B cell (primary cell): ENCODE measurements at regions not wholly inside any gene's neighbourhood (a gene's known extent, or its start where the extent isn't known, plus 50 kb on each side); places are given as distances from the start of the nearest gene placed in this dataset.

Experiments
- ATAC-seq: fragments of 200-7000 bp; cut with Tn5 transposase; one replicate; pipeline ENCODE4 v1.10.0; 2021; ENCODE audit warnings: low read depth, mild to moderate bottlenecking, moderate number of reproducible peaks, moderate library complexity
- CTCF ChIA-PET: fragments of 350-600 bp; sonication (Branson Sonifier 250); formaldehyde crosslinking; loops from one replicate; lab custom pipeline; 2021; ENCODE audit warnings: antibody characterized with exemption, inconsistent platforms; lab: Charles Lee
- POLR2A ChIA-PET: fragments of 350-600 bp; sonication (Branson Sonifier 250); formaldehyde crosslinking; loops from one replicate; lab custom pipeline; 2021; ENCODE audit warnings: antibody characterized with exemption; lab: Charles Lee
- DNase-seq: peaks from one replicate; pipeline ENCODE4 v3.0.0; 2013
- H2AFZ ChIP-seq: 2 replicates; pipeline ENCODE4 v1.6.1; 2012; ENCODE audit warnings: mild to moderate bottlenecking, low read depth, low read length; ENCODE audit not compliant: insufficient read depth, poor library complexity, severe bottlenecking
- H3K27ac ChIP-seq, 2 donors: 1 replicate in 1 of 2; 2 replicates in 1 of 2; pipeline ENCODE4 v1.5.1; 2012 to 2013; ENCODE audit warnings: low read length in 2 of 2, mild to moderate bottlenecking in 2 of 2, moderate library complexity in 1 of 2
- H3K27me3 ChIP-seq, 4 experiments: fragments of 200-600 bp in 1 of 4; sonication (generic) in 1 of 4; replicated peaks in 1 of 4; 1 replicate in 2 of 4; 2 replicates in 2 of 4; pipeline versions ENCODE4 v1.6.1 to v1.7.0; 2013 to 2016; ENCODE audit warnings: low read length in 3 of 4, mild to moderate bottlenecking in 2 of 4, mixed read lengths in 1 of 4, moderate library complexity in 1 of 4; ENCODE audit not compliant: insufficient read depth in 4 of 4, control insufficient read depth in 3 of 4; ENCODE audit errors: control extremely low read depth in 1 of 4
- H3K36me3 ChIP-seq, 2 experiments: replicated peaks in 1 of 2; 1 replicate in 1 of 2; 2 replicates in 1 of 2; pipeline versions ENCODE4 v1.6.1 to v1.7.1; 2013; ENCODE audit warnings: low read length in 1 of 2; ENCODE audit not compliant: insufficient read depth in 2 of 2, control insufficient read depth in 1 of 2; ENCODE audit errors: control extremely low read depth in 1 of 2, extremely low read depth in 1 of 2
- H3K4me1 ChIP-seq, 2 donors: fragments of 200-600 bp in 1 of 2; sonication (generic) in 1 of 2; 1 replicate in 1 of 2; 2 replicates in 1 of 2; pipeline versions ENCODE4 v1.5.1 to v1.6.1; 2013 to 2017; ENCODE audit warnings: low read length in 2 of 2; ENCODE audit not compliant: control insufficient read depth in 2 of 2, insufficient read depth in 2 of 2
- H3K4me2 ChIP-seq: replicated peaks from 2 replicates; pipeline ENCODE3; 2012; ENCODE audit warnings: mild to moderate bottlenecking, low read depth, low read length; ENCODE audit not compliant: poor library complexity, severe bottlenecking
- H3K4me3 ChIP-seq, 5 experiments: fragments of 200-600 bp in 1 of 5; sonication (generic) in 1 of 5; 1 replicate in 3 of 5; 2 replicates in 2 of 5; pipeline versions ENCODE4 v1.5.1 to v1.7.0; 2011 to 2016; ENCODE audit warnings: low read length in 4 of 5, mild to moderate bottlenecking in 4 of 5, low read depth in 2 of 5, control low read depth in 1 of 5, moderate library complexity in 1 of 5; ENCODE audit not compliant: insufficient read depth in 1 of 5; ENCODE audit errors: control extremely low read depth in 1 of 5, extremely low read depth in 1 of 5
- H3K79me2 ChIP-seq: fragments of 200-600 bp; sonication (generic); one replicate; pipeline ENCODE4 v1.6.0; 2016; ENCODE audit warnings: low read length; ENCODE audit not compliant: control insufficient read depth, insufficient read depth
- H3K9ac ChIP-seq: fragments of 200-600 bp; sonication (generic); 2 replicates; pipeline ENCODE4 v1.6.1; 2017; ENCODE audit warnings: mild to moderate bottlenecking, low read length, moderate library complexity
- H3K9me3 ChIP-seq, 3 donors: one replicate each; pipeline versions ENCODE4 v1.6.1 to v1.7.1; 2013; ENCODE audit warnings: low read length in 2 of 3; ENCODE audit not compliant: control insufficient read depth in 2 of 3, insufficient read depth in 1 of 3; ENCODE audit errors: control extremely low read depth in 1 of 3
- H4K20me1 ChIP-seq: 2 replicates; pipeline ENCODE4 v1.6.0; 2012; ENCODE audit warnings: mild to moderate bottlenecking, low read length; ENCODE audit not compliant: insufficient read depth, control insufficient read depth, poor library complexity, severe bottlenecking
- H3K27ac Mint-ChIP-seq: one replicate; pipeline ENCODE4 v1.8.0; 2021; ENCODE audit warnings: mixed read lengths
- H3K27me3 Mint-ChIP-seq: one replicate; pipeline ENCODE4 v1.8.0; 2021; ENCODE audit warnings: mixed read lengths
- H3K4me1 Mint-ChIP-seq: one replicate; pipeline ENCODE4 v1.8.0; 2021; ENCODE audit warnings: mixed read lengths
- H3K4me3 Mint-ChIP-seq: one replicate; pipeline ENCODE4 v1.8.0; 2021; ENCODE audit warnings: mixed read lengths
- H3K9me3 Mint-ChIP-seq: one replicate; pipeline ENCODE4 v1.8.0; 2022; ENCODE audit warnings: mixed read lengths; ENCODE audit not compliant: insufficient read depth
- EZH2 ChIP-seq: IDR thresholded peaks from 2 replicates; pipeline ENCODE4 v1.6.1; 2012; ENCODE audit warnings: borderline replicate concordance, low read depth, mild to moderate bottlenecking, moderate library complexity, low read length; ENCODE audit not compliant: insufficient read depth, poor library complexity, severe bottlenecking
- WGBS: methylation state at CpG from one replicate; pipeline ENCODE4 v1.1.5; 2013; ENCODE audit warnings: missing lambda C conversion rate; ENCODE audit not compliant: insufficient coverage; 5-methylcytosine and 5-hydroxymethylcytosine counted together
- intact Hi-C: fragments of 100-400 bp; cut with micrococcal nuclease; formaldehyde crosslinking; loops from one replicate; pipeline ENCODE4 v1.10.0; 2022
- TF ChIP-seq, protein P1 (sequence below): fragments of 200-600 bp; IDR thresholded peaks from one replicate; pipeline ENCODE4 v1.8.0; 2022; ENCODE audit warnings: antibody characterized with exemption, mild to moderate bottlenecking

DNA sequence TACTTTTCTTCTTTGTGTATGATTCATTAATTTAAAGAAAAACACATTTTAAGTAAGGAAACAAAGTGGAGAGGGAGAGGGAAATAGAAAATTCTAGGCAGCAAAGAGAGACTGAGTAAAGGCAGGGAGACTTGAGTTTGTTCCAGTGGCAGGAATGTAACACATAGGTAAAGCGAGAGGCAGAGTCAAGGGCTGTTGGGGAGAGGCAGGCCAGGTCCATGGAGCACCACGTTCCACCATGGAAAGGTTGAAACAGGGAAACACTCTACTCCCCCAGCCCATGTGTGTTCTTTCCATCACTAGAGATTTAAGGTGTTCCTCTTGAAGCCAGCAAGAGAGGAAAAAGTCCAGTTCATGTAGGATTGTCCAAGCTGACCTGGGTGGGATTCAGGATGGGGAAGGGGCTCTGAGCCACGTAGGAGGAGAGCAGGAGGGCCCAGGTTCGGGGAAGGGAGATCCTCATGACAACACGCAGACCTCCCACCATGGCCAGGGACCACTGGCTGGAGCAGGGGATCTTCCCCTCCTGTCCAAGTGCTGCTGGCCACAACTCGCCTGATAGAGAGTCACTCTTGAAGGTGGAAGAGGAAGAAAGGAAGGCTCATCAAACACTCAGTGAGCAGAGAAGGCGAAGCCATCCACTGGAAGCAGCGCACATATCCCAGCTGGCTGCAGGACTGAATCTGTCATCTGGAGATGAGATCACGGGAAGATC is 666.4 kb upstream of the MKI67 start:
- no peaks in the 10 kb centered on the region for H3K36me3 ChIP-seq
- intact Hi-C loops: no loop called here
- WGBS: 84% methylated on average over 7 of the region's 9 CpGs
- H2AFZ ChIP-seq: no peak overlapping the region
- no peaks in the 10 kb centered on the region for H3K9me3 Mint-ChIP-seq
- DNase-seq: no peak
- no peaks in the 10 kb centered on the region for H3K27me3 ChIP-seq
- peaks cover 6% of the 10 kb centered on the region for H3K27me3 Mint-ChIP-seq
- no peaks in the 10 kb centered on the region for H3K79me2 ChIP-seq
- H3K27ac ChIP-seq: no peak overlapping the region
- no peak overlapping the region for H3K4me2 ChIP-seq
- no peaks in the 10 kb centered on the region for H4K20me1 ChIP-seq
- H3K4me3 Mint-ChIP-seq: no peak overlapping the region
- ATAC-seq: no peak
- TF ChIP-seq, protein P1, sequence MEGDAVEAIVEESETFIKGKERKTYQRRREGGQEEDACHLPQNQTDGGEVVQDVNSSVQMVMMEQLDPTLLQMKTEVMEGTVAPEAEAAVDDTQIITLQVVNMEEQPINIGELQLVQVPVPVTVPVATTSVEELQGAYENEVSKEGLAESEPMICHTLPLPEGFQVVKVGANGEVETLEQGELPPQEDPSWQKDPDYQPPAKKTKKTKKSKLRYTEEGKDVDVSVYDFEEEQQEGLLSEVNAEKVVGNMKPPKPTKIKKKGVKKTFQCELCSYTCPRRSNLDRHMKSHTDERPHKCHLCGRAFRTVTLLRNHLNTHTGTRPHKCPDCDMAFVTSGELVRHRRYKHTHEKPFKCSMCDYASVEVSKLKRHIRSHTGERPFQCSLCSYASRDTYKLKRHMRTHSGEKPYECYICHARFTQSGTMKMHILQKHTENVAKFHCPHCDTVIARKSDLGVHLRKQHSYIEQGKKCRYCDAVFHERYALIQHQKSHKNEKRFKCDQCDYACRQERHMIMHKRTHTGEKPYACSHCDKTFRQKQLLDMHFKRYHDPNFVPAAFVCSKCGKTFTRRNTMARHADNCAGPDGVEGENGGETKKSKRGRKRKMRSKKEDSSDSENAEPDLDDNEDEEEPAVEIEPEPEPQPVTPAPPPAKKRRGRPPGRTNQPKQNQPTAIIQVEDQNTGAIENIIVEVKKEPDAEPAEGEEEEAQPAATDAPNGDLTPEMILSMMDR: no peak
- TF ChIP-seq EZH2: no peak
- H3K27ac Mint-ChIP-seq: no peak overlapping the region
- peaks cover 0 to 5% (median 0%) of the 10 kb centered on the region in 3 donors for H3K9me3 ChIP-seq
- no peaks in the 10 kb centered on the region for H3K4me1 ChIP-seq
- no peak overlapping the region for H3K9ac ChIP-seq
- no peaks in the 10 kb centered on the region for H3K4me1 Mint-ChIP-seq
- POLR2A ChIA-PET: no interaction called here
- CTCF ChIA-PET: no interaction called here
- no peak overlapping the region for H3K4me3 ChIP-seq

DNA sequence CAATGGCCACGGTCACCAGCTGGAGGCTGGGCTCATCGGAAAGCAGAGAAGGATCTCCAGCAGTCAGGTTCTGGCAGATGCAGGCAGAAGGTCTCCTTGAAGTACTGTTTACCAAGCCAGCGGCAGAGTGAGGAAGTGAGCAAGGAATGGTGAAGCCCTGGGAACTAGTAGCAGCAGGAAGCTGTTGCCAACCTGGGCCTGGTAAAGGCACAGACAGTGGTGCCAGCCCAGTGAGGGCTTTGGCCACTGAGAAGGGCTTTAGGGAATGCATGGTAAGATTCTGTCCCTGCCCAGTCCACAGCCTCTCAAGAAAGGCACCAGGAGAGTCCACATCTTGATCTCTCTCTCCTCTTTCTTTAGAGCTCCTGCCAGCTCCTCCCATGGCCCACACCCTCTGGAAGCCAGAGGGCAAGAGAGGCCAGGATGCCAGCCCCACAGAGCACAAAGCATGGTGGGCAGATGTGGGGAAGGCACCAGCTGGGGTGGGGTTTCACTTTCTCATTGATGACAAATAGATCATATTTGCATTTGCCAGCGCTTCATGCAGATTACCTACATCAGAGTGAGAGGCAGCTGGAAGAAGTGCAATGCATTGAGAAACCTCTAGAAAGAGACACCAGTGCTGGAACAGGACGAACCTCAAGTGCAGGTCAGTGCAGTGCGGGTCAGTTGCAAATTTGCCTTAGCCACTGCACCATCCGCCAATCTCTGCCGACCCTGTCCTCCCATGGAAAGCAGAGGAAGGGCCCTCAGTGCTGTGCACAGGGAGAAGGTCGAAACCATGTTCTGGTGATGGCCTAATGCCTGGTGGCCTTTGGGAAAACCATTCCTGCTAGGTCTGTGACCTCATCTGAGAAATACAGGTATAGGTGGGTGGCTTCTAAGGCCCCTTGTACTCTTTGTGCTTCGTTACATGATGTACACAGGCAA is 667.8 kb upstream of the MKI67 start:
- no peak overlapping the region for H3K4me3 ChIP-seq
- no peak overlapping the region for H2AFZ ChIP-seq
- no peaks in the 10 kb centered on the region for H3K4me1 Mint-ChIP-seq
- H3K9ac ChIP-seq: no peak overlapping the region
- no peaks in the 10 kb centered on the region for H3K27me3 ChIP-seq
- ChIA-PET CTCF (no interaction called here), POLR2A (no interaction called here)
- ATAC-seq: no peak
- intact Hi-C loops: no loop called here
- no peaks in the 10 kb centered on the region for H4K20me1 ChIP-seq
- H3K4me2 ChIP-seq: no peak overlapping the region
- 92% methylated on average over 10 of the region's 10 CpGs for WGBS
- H3K4me3 Mint-ChIP-seq: no peak overlapping the region
- H3K27ac Mint-ChIP-seq: no peak overlapping the region
- no peaks in the 10 kb centered on the region for H3K79me2 ChIP-seq
- H3K27ac ChIP-seq: no peak overlapping the region
- TF ChIP-seq, protein P1: no peak
- no peak for TF ChIP-seq EZH2
- H3K9me3 Mint-ChIP-seq: peaks cover 2% of the 10 kb centered on the region
- no peaks in the 10 kb centered on the region for H3K27me3 Mint-ChIP-seq
- no peaks in the 10 kb centered on the region for H3K4me1 ChIP-seq
- no peak for DNase-seq
- H3K9me3 ChIP-seq: peaks cover 0 to 5% (median 0%) of the 10 kb centered on the region in 3 donors
- H3K36me3 ChIP-seq: no peaks in the 10 kb centered on the region
